GM23338 (cell line): ENCODE measurements at regions not wholly inside any gene's neighbourhood (a gene's known extent, or its start where the extent isn't known, plus 50 kb on each side); places are given as distances from the start of the nearest gene placed in this dataset.

ENCODE experiments used
- ATAC-seq: fragments of 200-7000 bp; cut with Tn5 transposase; 3 replicates; pipeline ENCODE4 v1.9.1; 2020
- DNase-seq: peaks from one replicate; pipeline ENCODE4 v3.0.0-alpha.2; 2015; ENCODE audit warnings: low spot score
- H2AFZ ChIP-seq: fragments of 200-600 bp; sonication (generic); 2 replicates; pipeline ENCODE4 v1.8.0; 2016; ENCODE audit warnings: antibody characterized with exemption, mild to moderate bottlenecking, moderate library complexity
- H3F3A ChIP-seq: fragments of 200-600 bp; sonication (generic); replicated peaks from 2 replicates; pipeline ENCODE4 v1.8.0; 2017; ENCODE audit warnings: antibody characterized with exemption, mixed run types, low read depth
- H3K27ac ChIP-seq: fragments of 200-600 bp; sonication (generic); 2 replicates; pipeline ENCODE4 v1.6.1; 2016; ENCODE audit warnings: low read depth
- H3K27me3 ChIP-seq: fragments of 200-600 bp; sonication (generic); 2 replicates; pipeline ENCODE4 v1.8.0; 2016; ENCODE audit warnings: mild to moderate bottlenecking, mixed run types, moderate library complexity; ENCODE audit not compliant: insufficient read depth
- H3K36me3 ChIP-seq: fragments of 200-600 bp; sonication (generic); 2 replicates; pipeline ENCODE4 v1.8.0; 2016; ENCODE audit warnings: mild to moderate bottlenecking; ENCODE audit not compliant: insufficient read depth
- H3K4me1 ChIP-seq: fragments of 200-600 bp; sonication (generic); 2 replicates; pipeline ENCODE4 v1.8.0; 2016; ENCODE audit warnings: mild to moderate bottlenecking, moderate library complexity; ENCODE audit not compliant: insufficient read depth
- H3K4me2 ChIP-seq: fragments of 200-600 bp; sonication (generic); 2 replicates; pipeline ENCODE4 v1.7.1; 2017; ENCODE audit warnings: mixed run types
- H3K4me3 ChIP-seq: fragments of 200-600 bp; sonication (generic); 2 replicates; pipeline ENCODE4 v1.6.1; 2016; ENCODE audit warnings: mixed run types
- H3K79me2 ChIP-seq: fragments of 200-600 bp; sonication (generic); replicated peaks from 2 replicates; pipeline ENCODE4 v1.8.0; 2017; ENCODE audit warnings: mild to moderate bottlenecking; ENCODE audit not compliant: insufficient read depth
- H3K9me2 ChIP-seq: fragments of 200-600 bp; sonication (generic); 2 replicates; pipeline ENCODE4 v1.8.0; 2017; ENCODE audit not compliant: insufficient read depth
- H4K20me1 ChIP-seq: fragments of 200-600 bp; sonication (generic); replicated peaks from 2 replicates; pipeline ENCODE4 v1.8.0; 2017; ENCODE audit warnings: mild to moderate bottlenecking; ENCODE audit not compliant: insufficient read depth
- H3K27ac Mint-ChIP-seq: 2 replicates; pipeline ENCODE4 v1.8.0; 2020; ENCODE audit warnings: inconsistent platforms, mild to moderate bottlenecking, moderate library complexity, mixed read lengths
- H3K27me3 Mint-ChIP-seq: 3 replicates; pipeline ENCODE4 v1.8.0; 2022; ENCODE audit warnings: low read depth, mild to moderate bottlenecking, moderate library complexity, mixed read lengths, inconsistent platforms; ENCODE audit not compliant: insufficient read depth, poor library complexity
- H3K36me3 Mint-ChIP-seq: 3 replicates; pipeline ENCODE4 v1.8.0; 2021; ENCODE audit warnings: low read depth, mild to moderate bottlenecking, inconsistent platforms, moderate library complexity, mixed read lengths
- H3K4me1 Mint-ChIP-seq: 3 replicates; pipeline ENCODE4 v1.8.0; 2020; ENCODE audit warnings: mild to moderate bottlenecking, inconsistent platforms, mixed read lengths
- H3K4me3 Mint-ChIP-seq: 3 replicates; pipeline ENCODE4 v1.8.0; 2021; ENCODE audit warnings: moderate library complexity, mild to moderate bottlenecking, inconsistent platforms, mixed read lengths
- H3K9me3 Mint-ChIP-seq: 3 replicates; pipeline ENCODE4 v1.8.0; 2020; ENCODE audit warnings: moderate library complexity, mild to moderate bottlenecking, inconsistent platforms, mixed read lengths
- ETS1 ChIP-seq: IDR thresholded peaks from 2 replicates; pipeline ENCODE4 v1.6.1; 2016; ENCODE audit warnings: antibody characterized with exemption
- EZH2 ChIP-seq: fragments of 200-600 bp; sonication (generic); IDR thresholded peaks from one replicate; pipeline ENCODE4 v1.8.0; 2017; ENCODE audit warnings: antibody characterized with exemption, mild to moderate bottlenecking, low read depth; ENCODE audit not compliant: unreplicated experiment
- JUNB ChIP-seq: IDR thresholded peaks from one replicate; pipeline ENCODE4 v1.6.1; 2016; ENCODE audit warnings: antibody characterized with exemption; ENCODE audit not compliant: unreplicated experiment
- NANOG ChIP-seq: IDR thresholded peaks from 2 replicates; pipeline ENCODE4 v1.6.1; 2016; ENCODE audit warnings: antibody characterized with exemption, borderline replicate concordance
- POLR2AphosphoS5 ChIP-seq: IDR thresholded peaks from 2 replicates; pipeline ENCODE4 v1.6.1; 2016; ENCODE audit warnings: antibody characterized with exemption, low read depth
- REST ChIP-seq: IDR thresholded peaks from one replicate; pipeline ENCODE4 v1.6.1; 2018; ENCODE audit warnings: antibody characterized with exemption; ENCODE audit not compliant: unreplicated experiment
- ZNF114 ChIP-seq: fragments of 250-450 bp; sonication (Bioruptor Pico); IDR thresholded peaks from 2 replicates; pipeline ENCODE4 v1.5.0; 2020; ENCODE audit warnings: mild to moderate bottlenecking, moderate library complexity
- ZNF462 ChIP-seq: fragments of 250-450 bp; sonication (Bioruptor Pico); IDR thresholded peaks from 2 replicates; pipeline ENCODE4 v1.5.0; 2020; ENCODE audit warnings: mild to moderate bottlenecking, moderate library complexity

- TF ChIP-seq ZNF462, result no peak
- no peak for TF ChIP-seq JUNB
- no peak for TF ChIP-seq REST
- TF ChIP-seq ZNF114 (CRISPR knock-in tag), result no peak
- TF ChIP-seq NANOG, result no peak
- TF ChIP-seq EZH2, result no peak
Measured at GRCh38 chr13:33472446-33472845, 186.9 kb upstream of the STARD13 start (continued).

- peaks cover 13% of the 10 kb centered on the region for H3K36me3 Mint-ChIP-seq
- ATAC-seq, result no peak
- TF ChIP-seq POLR2AphosphoS5 (no peak), ETS1 (no peak)
Measured at GRCh38 chr13:33479105-33479504, 193.6 kb upstream of the STARD13 start.

More at GRCh38 chr13:33479105-33479504, 193.6 kb upstream of the STARD13 start:
- Histone ChIP-seq H3K4me3 (no peak overlapping the region), H3K9me2 (peaks cover 8% of the 10 kb centered on the region), H3K27ac (no peak overlapping the region), H3F3A (no peaks in the 10 kb centered on the region), H3K4me1 (no peaks in the 10 kb centered on the region), H3K36me3 (no peaks in the 10 kb centered on the region; the same call in 1 of the 2 replicates), H2AFZ (no peak overlapping the region), H3K4me2 (no peak overlapping the region), H4K20me1 (no peaks in the 10 kb centered on the region), H3K79me2 (no peaks in the 10 kb centered on the region), H3K27me3 (no peaks in the 10 kb centered on the region)
- Mint-ChIP-seq H3K9me3 (peaks cover 18% of the 10 kb centered on the region), H3K4me1 (no peaks in the 10 kb centered on the region), H3K4me3 (no peak overlapping the region), H3K27me3 (no peaks in the 10 kb centered on the region), H3K27ac (no peak overlapping the region)
- DNase-seq, result no peak
